HCT116 (cell line): ENCODE measurements at regions not wholly inside any gene's neighbourhood (a gene's known extent, or its start where the extent isn't known, plus 50 kb on each side); places are given as distances from the start of the nearest gene placed in this dataset.

Experiments
- ATAC-seq: fragments of 200-7000 bp; cut with Tn5 transposase; 2 replicates; pipeline ENCODE4 v1.9.1; 2020; ENCODE audit warnings: mild to moderate bottlenecking, moderate library complexity
- BruUV-seq: library from RNA; stranded (reverse); fragments of 400-500 nt; replicated peaks from 2 replicates; lab custom pipeline; 2021; lab: Mats Ljungman, UMichigan
- CTCF ChIA-PET: fragments of 300-600 bp; sonication (Branson Sonifier 250); formaldehyde crosslinking; loops from one replicate; lab custom pipeline; 2021; ENCODE audit warnings: antibody characterized with exemption; lab: Charles Lee
- POLR2A ChIA-PET: fragments of 300-600, 350-600 bp; sonication (Branson Sonifier 250); formaldehyde crosslinking; loops from one replicate; lab custom pipeline; 2021; ENCODE audit warnings: antibody characterized with exemption; lab: Charles Lee
- RAD21 ChIA-PET, 2 experiments: fragments of 300-600 bp; sonication (Branson Sonifier 250); formaldehyde crosslinking; loops; one replicate each; lab custom pipeline; 2023; ENCODE audit warnings: low total read pairs in 2 of 2; ENCODE audit not compliant: uncharacterized antibody in 2 of 2, unreplicated experiment in 2 of 2, low non-redundant PET in 1 of 2; lab: Charles Lee
- DNase-seq: peaks from one replicate; pipeline ENCODE4 v3.0.0-alpha.2; 2010; ENCODE audit warnings: low read depth, low spot score
- H2AFZ ChIP-seq: fragments of 200-600 bp; shearing (Covaris generic), sonication (generic); 2 replicates; pipeline ENCODE4 v1.6.1; 2017; ENCODE audit warnings: low read depth, mixed run types, mixed read lengths, antibody characterized with exemption, low read length; ENCODE audit not compliant: poor library complexity, severe bottlenecking
- H3K27ac ChIP-seq: 2 replicates; pipeline ENCODE4 v1.5.1; 2012; ENCODE audit warnings: low read depth, low read length
- H3K27me3 ChIP-seq: fragments of 200-600 bp; sonication (generic); 2 replicates; pipeline ENCODE4 v1.6.1; 2016; ENCODE audit warnings: mixed run types, low read length, mixed read lengths; ENCODE audit not compliant: insufficient read depth
- H3K36me3 ChIP-seq, 2 experiments: fragments of 200-500 bp in 1 of 2; fragments of 200-600 bp in 1 of 2; sonication (Bioruptor generic) in 1 of 2; sonication (generic) in 1 of 2; 2 replicates each; pipeline versions ENCODE4 v1.5.1 to v1.6.1; 2014 to 2016; ENCODE audit warnings: low read length in 2 of 2, inconsistent platforms in 1 of 2, mixed read lengths in 1 of 2, mixed run types in 1 of 2; ENCODE audit not compliant: insufficient read depth in 2 of 2, control insufficient read depth in 1 of 2
- H3K4me1 ChIP-seq, 2 experiments: fragments of 200-600 bp in 1 of 2; sonication (generic) in 1 of 2; 2 replicates each; pipeline versions ENCODE4 v1.5.1 to v1.6.1; 2012 to 2017; ENCODE audit warnings: low read length in 2 of 2, inconsistent platforms in 1 of 2, mild to moderate bottlenecking in 1 of 2, mixed read lengths in 1 of 2, mixed run types in 1 of 2, moderate library complexity in 1 of 2; ENCODE audit not compliant: insufficient read depth in 2 of 2, control insufficient read depth in 1 of 2
- H3K4me2 ChIP-seq: fragments of 200-600 bp; sonication (generic); 2 replicates; pipeline ENCODE4 v1.6.1; 2017; ENCODE audit warnings: mixed run types, low read length, mixed read lengths
- H3K4me3 ChIP-seq, 2 experiments: fragments of 200-600 bp in 1 of 2; sonication (generic) in 1 of 2; replicated peaks in 1 of 2; 2 replicates each; pipeline ENCODE4 v1.5.1; 2011 to 2016; ENCODE audit warnings: low read length in 2 of 2, control low read depth in 1 of 2, low read depth in 1 of 2, mild to moderate bottlenecking in 1 of 2, mixed read lengths in 1 of 2, mixed run types in 1 of 2
- H3K79me2 ChIP-seq: fragments of 200-600 bp; sonication (generic); 2 replicates; pipeline ENCODE4 v1.6.1; 2017; ENCODE audit warnings: mild to moderate bottlenecking, mixed run types, low read length, moderate library complexity, mixed read lengths; ENCODE audit not compliant: insufficient read depth
- H3K9ac ChIP-seq: fragments of 200-600 bp; sonication (generic); 2 replicates; pipeline ENCODE4 v1.6.1; 2016; ENCODE audit warnings: low read length, mixed read lengths
- H3K9me2 ChIP-seq: fragments of 200-600 bp; sonication (generic), shearing (Covaris generic); 2 replicates; pipeline ENCODE4 v1.6.1; 2017; ENCODE audit warnings: mixed run types, mild to moderate bottlenecking, moderate library complexity; ENCODE audit not compliant: insufficient read depth
- H3K9me3 ChIP-seq, 2 experiments: fragments of 200-500 bp in 1 of 2; fragments of 200-600 bp in 1 of 2; sonication (Bioruptor generic) in 1 of 2; sonication (generic) in 1 of 2; 2 replicates each; pipeline ENCODE4 v1.6.1; 2014 to 2017; ENCODE audit warnings: low read length in 2 of 2, mixed read lengths in 2 of 2, inconsistent platforms in 1 of 2, low read depth in 1 of 2, mild to moderate bottlenecking in 1 of 2, mixed run types in 1 of 2, moderate library complexity in 1 of 2; ENCODE audit not compliant: control insufficient read depth in 1 of 2, insufficient read depth in 1 of 2
- H4K20me1 ChIP-seq: fragments of 200-600 bp; sonication (generic), shearing (Covaris generic); 2 replicates; pipeline ENCODE4 v1.6.1; 2017; ENCODE audit warnings: mixed run types, mild to moderate bottlenecking, moderate library complexity; ENCODE audit not compliant: insufficient read depth
- ATF3 ChIP-seq: IDR thresholded peaks from 2 replicates; pipeline ENCODE4 v1.6.1; 2012
- CBX3 ChIP-seq: IDR thresholded peaks from 2 replicates; pipeline ENCODE4 v1.6.1; 2012; ENCODE audit warnings: low read depth
- CTCF ChIP-seq, 3 experiments: fragments of 200-600 bp in 1 of 3; sonication (generic) in 1 of 3; IDR thresholded peaks in 2 of 3; conservative IDR thresholded peaks in 1 of 3; 2 replicates each; pipeline ENCODE4 v1.5.1; 2012 to 2017; ENCODE audit warnings: low read depth in 2 of 3, low read length in 2 of 3, antibody characterized with exemption in 1 of 3, borderline replicate concordance in 1 of 3, control low read depth in 1 of 3, mild to moderate bottlenecking in 1 of 3, mixed read lengths in 1 of 3, mixed run types in 1 of 3, moderate library complexity in 1 of 3; ENCODE audit not compliant: insufficient read depth in 1 of 3
- EGR1 ChIP-seq: IDR thresholded peaks from 2 replicates; pipeline ENCODE4 v1.6.1; 2012; ENCODE audit warnings: low read depth
- ELF1 ChIP-seq: IDR thresholded peaks from 2 replicates; pipeline ENCODE4 v1.6.1; 2012; ENCODE audit warnings: low read depth, borderline replicate concordance
- EZH2phosphoT487 ChIP-seq: fragments of 200-600 bp; IDR thresholded peaks from 2 replicates; pipeline ENCODE4 v1.6.1; 2018; ENCODE audit warnings: antibody characterized with exemption, borderline replicate concordance
- JUND ChIP-seq: IDR thresholded peaks from 2 replicates; pipeline ENCODE4 v1.6.1; 2012
- MAX ChIP-seq: IDR thresholded peaks from 2 replicates; pipeline ENCODE4 v1.6.1; 2012
- POLR2A ChIP-seq: IDR thresholded peaks from 2 replicates; pipeline ENCODE4 v1.7.0; 2011; ENCODE audit warnings: borderline replicate concordance; ENCODE audit not compliant: insufficient read depth, insufficient read length; ENCODE audit errors: extremely low read depth
- POLR2AphosphoS5 ChIP-seq: IDR thresholded peaks from 2 replicates; pipeline ENCODE4 v1.6.1; 2011; ENCODE audit warnings: mild to moderate bottlenecking, low read depth, low read length, moderate library complexity
- REST ChIP-seq: IDR thresholded peaks from 2 replicates; pipeline ENCODE4 v1.6.1; 2012; ENCODE audit warnings: low read depth
- SIN3A ChIP-seq: IDR thresholded peaks from 2 replicates; pipeline ENCODE4 v1.6.1; 2012; ENCODE audit warnings: low read depth
- SP1 ChIP-seq: IDR thresholded peaks from 2 replicates; pipeline ENCODE4 v1.6.1; 2012; ENCODE audit warnings: low read depth
- SRF ChIP-seq: IDR thresholded peaks from 2 replicates; pipeline ENCODE4 v1.6.1; 2012; ENCODE audit warnings: low read depth
- TCF7L2 ChIP-seq: IDR thresholded peaks from 2 replicates; pipeline ENCODE4 v1.7.0; 2011; ENCODE audit warnings: borderline replicate concordance, inconsistent platforms; ENCODE audit not compliant: insufficient read depth, insufficient read length; ENCODE audit errors: extremely low read depth
- ZBTB33 ChIP-seq: IDR thresholded peaks from 2 replicates; pipeline ENCODE4 v1.6.1; 2011; ENCODE audit warnings: mild to moderate bottlenecking, low read length, moderate library complexity; ENCODE audit not compliant: insufficient replicate concordance; ENCODE audit errors: extremely low read depth
- ZFX ChIP-seq: fragments of 450-650 bp; IDR thresholded peaks from 2 replicates; pipeline ENCODE4 v1.6.1; 2017
- intact Hi-C: fragments of 100-400 bp; cut with micrococcal nuclease; formaldehyde crosslinking; loops from 2 replicates; pipeline ENCODE4 v1.10.0; 2022

GRCh38 chr5:166377756-166378155, 1913.7 kb upstream of the WWC1 start:
- H3K4me2 ChIP-seq = no peak overlapping the region
- RAD21 ChIA-PET = no interaction called here
- intact Hi-C loops = no loop called here
- TF ChIP-seq CTCF (IDR thresholded peaks at IDR 0.05 in 2 of 3, conservative IDR thresholded peaks at IDR 0.05 in 1 of 3; ENCODE audit: borderline replicate concordance in 1 of 3, insufficient read depth in 1 of 3, low read depth in 2 of 3, low read length in 2 of 3) (no peak), MAX (no peak), ZBTB33 (no peak), TCF7L2 (no peak), POLR2AphosphoS5 (no peak), JUND (no peak), ZFX (no peak), SRF (no peak), REST (no peak), POLR2A (no peak), EGR1 (no peak), SP1 (no peak), ATF3 (no peak), CBX3 (no peak), SIN3A (no peak), ELF1 (no peak), EZH2phosphoT487 (no peak)
- TF ChIP-seq, all 23 proteins: peak for 0
- Histone ChIP-seq H3K4me3 (no peak overlapping the region), H3K9me3 (peaks cover 3 to 14% of the 10 kb centered on the region in 2 experiments; a peak in 2 of 4 replicates), H3K79me2 (no peaks in the 10 kb centered on the region), H3K27ac (no peak overlapping the region), H3K4me1 (no peaks in the 10 kb centered on the region), H4K20me1 (no peaks in the 10 kb centered on the region), H2AFZ (no peak overlapping the region), H3K9ac (no peak overlapping the region), H3K36me3 (no peaks in the 10 kb centered on the region), H3K27me3 (no peaks in the 10 kb centered on the region), H3K9me2 (no peaks in the 10 kb centered on the region)
- ChIA-PET POLR2A (no interaction called here), CTCF (no interaction called here)
- ATAC-seq (no peak), DNase-seq (no peak)
- no TSS peak for BruUV-seq
